NCI-H2107 treated with DMSO at 0.1 percent for 48 hours (cell line): ENCODE measurements at regions not wholly inside any gene's neighbourhood (a gene's known extent, or its start where the extent isn't known, plus 50 kb on each side); places are given as distances from the start of the nearest gene placed in this dataset.
"Not testable (repeated sequence)": the region's sequence is repeated elsewhere in the genome, so short reads cannot be mapped to it uniquely, and the experiment has no call there.

ENCODE experiments used
- DNase-seq: peaks from one replicate; lab custom pipeline; 2025; ENCODE audit not compliant: unreplicated experiment; lab: John Stamatoyannopoulos, UW

GRCh38 chr2:3899536-3900155 lies 196.3 kb downstream of the DCDC2C start:
- no peak for DNase-seq

GRCh38 chr2:3902131-3902530 lies 198.8 kb downstream of the DCDC2C start:
- no peak for DNase-seq

DNA sequence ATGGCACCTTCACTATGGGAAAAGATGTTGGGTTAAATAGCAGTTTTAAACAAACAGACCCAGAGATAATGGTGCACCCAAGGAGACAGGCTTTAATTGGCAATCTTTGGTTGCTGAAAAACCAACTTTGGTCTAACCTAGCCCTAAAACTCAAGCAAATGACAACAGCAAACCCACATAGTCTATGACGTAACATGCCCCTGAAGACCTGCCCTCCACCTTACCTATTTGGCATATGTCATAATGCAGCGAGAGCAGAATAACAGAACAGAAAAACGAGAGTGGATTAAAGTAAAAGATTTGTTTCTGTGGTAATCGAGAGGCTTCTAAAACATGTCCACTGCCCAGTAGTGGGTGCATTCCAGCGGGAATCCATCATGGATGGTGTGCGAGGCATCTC lies 200.7 kb downstream of the DCDC2C start:
- no peak for DNase-seq

DNA sequence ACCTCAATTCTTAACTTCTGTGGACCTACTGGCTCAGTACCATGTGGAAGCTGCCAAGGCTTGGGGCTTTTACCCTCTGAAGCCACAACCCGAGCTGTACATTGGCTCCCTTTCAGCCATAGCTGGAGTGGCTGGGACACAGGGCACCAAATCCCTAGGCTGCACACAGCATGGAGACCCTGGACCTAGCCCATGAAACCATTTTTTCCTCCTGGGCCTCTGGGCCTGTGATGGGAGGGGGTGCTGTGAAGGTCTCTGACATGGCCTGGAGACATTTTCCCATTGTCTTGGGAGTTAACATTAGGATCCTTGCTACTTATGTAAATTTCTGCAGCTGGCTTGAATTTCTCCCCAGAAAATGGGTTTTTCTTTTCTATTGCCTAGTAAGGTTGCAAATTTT lies 205.1 kb downstream of the DCDC2C start:
- not testable (repeated sequence) for DNase-seq

DNA sequence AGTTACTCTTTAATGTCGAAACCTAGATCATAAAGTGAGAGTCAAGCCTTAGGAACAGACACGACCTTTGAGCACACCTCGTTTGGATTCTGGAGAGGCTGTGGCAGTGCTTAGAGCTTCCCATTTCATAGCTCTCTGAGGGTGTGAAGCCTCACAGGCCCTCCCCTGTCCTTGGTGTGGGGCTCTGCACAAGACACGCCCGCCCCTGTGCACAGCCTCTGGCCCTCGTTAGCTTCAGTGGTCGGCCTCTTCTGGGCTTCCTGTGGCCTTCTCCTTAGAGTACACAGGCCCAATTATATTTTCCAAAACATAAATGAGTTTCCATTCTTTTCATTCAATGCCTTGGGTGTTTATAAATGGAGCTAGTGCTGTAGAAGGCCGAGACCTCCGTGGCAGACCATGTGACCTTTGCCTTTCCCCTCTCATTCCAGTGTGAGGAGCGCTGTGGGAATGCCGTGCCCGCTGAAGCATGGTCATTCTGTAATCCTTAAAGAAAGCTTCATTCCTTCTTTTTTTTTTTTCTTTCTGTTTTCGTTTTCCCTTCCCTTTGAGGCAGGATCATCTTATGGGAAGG lies 208.6 kb downstream of the DCDC2C start:
- DNase-seq: no peak

GRCh38 chr2:3913166-3913565 lies 209.8 kb downstream of the DCDC2C start:
- no peak for DNase-seq

- no peak for DNase-seq
Measured at GRCh38 chr2:3914241-3914640, 210.9 kb downstream of the DCDC2C start.

- DNase-seq: no peak
Measured at GRCh38 chr2:3927031-3927430, 223.7 kb downstream of the DCDC2C start.

- no peak for DNase-seq
Measured at GRCh38 chr2:3929374-3929773, 226.0 kb downstream of the DCDC2C start.

- DNase-seq: no peak
Measured at GRCh38 chr2:3930246-3930645, 226.9 kb downstream of the DCDC2C start.

GRCh38 chr2:3940661-3941060 lies 237.3 kb downstream of the DCDC2C start:
- DNase-seq: no peak

DNA sequence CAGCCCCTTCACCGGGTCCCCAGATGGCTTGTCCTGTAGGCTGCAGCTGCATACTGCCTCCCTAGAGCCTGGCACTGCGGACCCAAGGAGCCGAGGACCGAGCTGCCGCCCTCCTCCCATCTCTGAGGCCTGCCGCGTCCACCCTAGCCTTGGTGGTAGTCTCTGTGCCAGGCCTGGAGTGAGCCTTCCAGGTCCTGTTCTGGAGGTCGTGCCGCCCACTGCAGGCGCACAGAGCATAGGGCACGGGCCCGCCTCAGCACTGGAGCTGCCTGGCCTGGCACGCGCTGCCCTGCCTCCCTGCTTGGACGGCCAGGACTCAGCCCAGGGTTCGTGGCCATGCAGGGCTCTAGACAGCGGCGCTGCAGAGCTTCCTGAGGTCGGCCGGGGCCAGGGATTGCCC lies 239.5 kb downstream of the DCDC2C start:
- no peak for DNase-seq

DNA sequence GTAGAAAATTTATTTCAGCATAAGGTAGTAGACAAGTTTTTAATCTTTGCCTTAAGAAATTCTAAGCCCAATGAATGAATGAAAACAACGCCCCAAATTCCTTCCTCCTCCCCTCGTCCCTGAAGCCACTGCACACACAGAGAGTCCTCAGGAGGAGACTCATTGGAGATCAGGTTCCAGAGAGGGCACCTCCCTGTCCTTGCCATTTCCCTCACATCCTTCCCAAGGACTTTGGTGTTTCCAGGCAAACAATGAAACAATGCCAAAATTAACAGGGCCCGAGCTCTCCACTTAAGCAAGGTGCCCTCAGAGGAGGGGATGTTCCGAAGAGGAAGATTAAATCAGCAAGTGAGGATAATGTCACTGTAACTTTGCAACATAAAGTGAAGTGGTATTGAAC lies 240.7 kb downstream of the DCDC2C start:
- no peak for DNase-seq

DNA sequence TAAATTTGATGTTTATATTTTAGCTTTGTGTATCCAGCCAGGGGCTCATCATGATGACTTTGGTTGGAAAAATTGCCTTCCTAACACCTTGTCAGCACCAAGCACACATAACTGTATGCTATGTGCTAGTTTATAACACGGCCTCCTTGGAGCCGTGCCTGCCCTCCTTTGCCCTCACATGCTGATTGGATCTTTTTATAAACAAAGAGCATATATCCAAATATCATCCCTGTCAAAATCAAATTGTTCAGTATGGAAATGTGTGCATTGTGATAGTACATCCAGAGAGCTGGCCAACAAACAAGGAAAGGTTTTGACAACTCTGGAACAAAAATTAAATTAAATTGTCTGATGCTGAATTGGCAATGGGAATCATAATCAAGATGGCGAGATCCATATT lies 241.5 kb downstream of the DCDC2C start:
- DNase-seq: no peak

DNA sequence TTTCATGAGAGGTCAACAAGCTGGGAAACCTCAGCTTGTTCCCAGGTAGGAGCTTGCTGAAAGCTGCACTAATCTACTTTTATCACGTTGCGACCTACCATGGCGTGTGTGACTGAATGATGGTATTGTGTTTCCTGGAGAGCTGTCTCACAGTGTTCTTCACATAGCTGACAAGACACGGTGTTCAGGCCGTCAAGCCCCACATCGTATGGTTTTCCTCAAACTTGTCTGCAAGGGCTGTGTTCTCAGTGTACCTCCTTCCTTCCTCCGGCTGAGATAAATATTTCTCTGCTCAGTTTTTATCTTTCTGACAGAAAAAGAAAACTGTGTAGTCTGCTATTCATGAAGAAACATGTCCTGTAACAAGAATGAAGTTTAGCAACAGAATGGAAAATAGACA lies 244.8 kb downstream of the DCDC2C start:
- no peak for DNase-seq

GRCh38 chr2:3951131-3951954 lies 248.0 kb downstream of the DCDC2C start:
- no peak for DNase-seq

GRCh38 chr2:3952866-3953516 lies 249.6 kb downstream of the DCDC2C start:
- DNase-seq: no peak

DNA sequence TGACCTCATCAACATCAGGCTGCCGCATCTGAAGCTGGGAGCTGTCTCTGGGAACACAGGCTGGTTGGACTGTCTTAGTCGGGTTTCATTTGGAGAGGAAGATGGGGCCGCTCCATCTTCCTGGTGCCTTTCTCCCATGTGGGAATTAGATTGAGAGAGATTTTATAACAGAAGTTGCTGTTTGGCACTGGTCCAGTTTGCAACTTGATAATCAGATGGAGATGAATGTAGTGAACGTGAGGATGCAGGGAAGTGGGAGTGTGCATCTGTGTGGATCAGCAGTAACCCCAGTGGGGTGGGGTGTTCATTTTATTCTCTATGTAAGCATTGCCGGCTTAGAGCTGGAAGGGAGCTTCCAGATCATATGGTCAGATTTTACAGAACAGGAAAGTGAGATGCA lies 250.9 kb downstream of the DCDC2C start:
- peak; percentile 12 for DNase-seq

DNA sequence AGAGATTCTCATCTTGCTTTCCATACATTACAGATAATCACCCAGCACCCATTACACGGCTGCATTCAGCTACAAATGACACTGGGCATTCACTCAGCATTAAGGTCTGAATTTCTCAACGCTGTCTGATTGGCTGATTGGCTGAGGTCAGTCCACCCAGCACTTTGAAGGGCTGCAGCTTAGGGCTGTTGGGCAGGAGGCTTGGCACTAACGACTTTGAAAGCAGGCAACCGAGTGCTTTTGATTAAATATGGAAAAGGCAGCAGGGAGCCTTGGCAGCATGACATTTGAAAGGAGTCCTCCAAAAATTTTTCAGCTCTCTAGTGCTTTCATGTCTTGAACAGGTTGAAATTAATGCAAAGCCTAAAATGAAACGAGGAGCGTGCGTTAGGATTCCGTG lies 253.0 kb downstream of the DCDC2C start:
- no peak for DNase-seq

DNA sequence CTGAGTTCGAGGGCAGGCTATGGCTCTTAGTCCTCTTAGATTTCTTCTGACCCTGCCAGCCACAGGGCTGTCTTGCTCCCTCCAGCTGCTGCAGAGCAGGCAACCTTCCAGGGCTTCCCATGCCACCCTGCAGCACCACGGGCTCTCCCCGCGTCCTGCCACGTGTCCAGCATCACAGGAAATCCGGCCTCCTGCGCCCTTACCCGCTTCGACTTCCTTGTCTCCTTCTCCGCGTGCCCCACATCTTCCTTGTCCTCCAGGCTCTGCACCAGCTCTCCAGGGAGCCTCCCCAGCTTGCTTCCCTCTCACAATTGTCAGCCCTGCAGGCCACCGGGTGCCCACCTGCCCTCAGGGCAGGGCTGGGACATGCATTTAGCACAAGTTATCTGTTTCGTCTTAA lies 253.5 kb downstream of the DCDC2C start:
- no peak for DNase-seq

DNA sequence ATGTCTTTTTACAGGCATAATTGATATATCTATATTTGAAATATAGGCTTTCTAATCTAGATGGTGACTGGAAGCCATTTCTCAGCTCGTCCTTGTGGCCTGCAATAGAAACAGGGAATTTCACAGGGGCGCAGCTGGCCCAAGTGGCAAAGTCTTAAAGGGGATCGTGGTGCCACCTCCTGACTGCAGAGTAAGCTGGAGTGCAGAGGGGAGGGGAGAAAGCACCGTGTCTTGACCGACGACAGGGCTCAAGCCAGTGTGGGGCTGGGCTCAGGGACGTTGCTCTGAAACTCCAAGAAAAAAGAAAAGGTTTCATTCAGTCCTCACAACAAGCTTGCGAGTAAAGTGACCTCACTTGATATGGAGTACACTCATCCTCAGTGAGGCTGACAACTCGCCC lies 255.1 kb downstream of the DCDC2C start:
- DNase-seq: no peak

DNA sequence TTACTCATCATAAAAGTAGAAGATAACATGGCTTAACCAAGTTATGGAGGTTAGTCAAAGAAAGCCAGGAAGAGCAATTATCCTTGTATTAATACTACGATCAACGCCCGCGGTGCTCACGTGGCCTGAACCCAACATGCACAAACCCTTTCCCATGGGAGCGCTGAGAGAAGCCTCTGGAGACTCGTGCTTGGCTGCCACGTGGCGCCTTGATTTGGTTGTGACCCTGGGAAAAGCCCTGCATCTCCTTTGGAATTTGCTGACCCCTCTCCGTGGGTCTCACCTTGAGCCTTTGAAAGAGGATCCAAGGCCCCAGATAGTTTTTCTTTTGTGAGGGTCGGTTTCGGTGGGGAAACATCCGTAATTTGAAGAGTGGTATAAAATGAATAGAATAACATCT lies 255.6 kb downstream of the DCDC2C start:
- DNase-seq: no peak
